SJCRH30 (cell line): ENCODE measurements at regions not wholly inside any gene's neighbourhood (a gene's known extent, or its start where the extent isn't known, plus 50 kb on each side); places are given as distances from the start of the nearest gene placed in this dataset.
A peak's percentile ranks its signal among the peaks of the same experiment; 100 is the strongest.

ENCODE experiments used
- DNase-seq, 2 experiments: peaks; one replicate each; pipeline ENCODE4 v3.0.0-alpha.2; 2015 to 2020
- H3K27ac ChIP-seq: fragments of 250-450 bp; sonication (Bioruptor Pico); 2 replicates; pipeline ENCODE4 v1.5.1; 2020; ENCODE audit warnings: mild to moderate bottlenecking, moderate library complexity
- H3K27me3 ChIP-seq: fragments of 250-450 bp; sonication (Bioruptor Pico); 2 replicates; pipeline ENCODE4 v1.5.1; 2020; ENCODE audit warnings: mild to moderate bottlenecking, moderate library complexity
- H3K36me3 ChIP-seq: fragments of 250-450 bp; sonication (Bioruptor Pico); 2 replicates; pipeline ENCODE4 v1.5.1; 2020; ENCODE audit warnings: mild to moderate bottlenecking, moderate library complexity
- H3K4me1 ChIP-seq: fragments of 250-450 bp; sonication (Bioruptor Pico); 2 replicates; pipeline ENCODE4 v1.5.1; 2020; ENCODE audit warnings: mild to moderate bottlenecking, moderate library complexity
- H3K4me3 ChIP-seq: fragments of 250-450 bp; sonication (Bioruptor Pico); 2 replicates; pipeline ENCODE4 v1.5.1; 2020; ENCODE audit warnings: mild to moderate bottlenecking, moderate library complexity
- H3K9me3 ChIP-seq: fragments of 250-450 bp; sonication (Bioruptor Pico); replicated peaks from 2 replicates; pipeline ENCODE4 v1.5.1; 2020; ENCODE audit warnings: mild to moderate bottlenecking, moderate library complexity

DNA sequence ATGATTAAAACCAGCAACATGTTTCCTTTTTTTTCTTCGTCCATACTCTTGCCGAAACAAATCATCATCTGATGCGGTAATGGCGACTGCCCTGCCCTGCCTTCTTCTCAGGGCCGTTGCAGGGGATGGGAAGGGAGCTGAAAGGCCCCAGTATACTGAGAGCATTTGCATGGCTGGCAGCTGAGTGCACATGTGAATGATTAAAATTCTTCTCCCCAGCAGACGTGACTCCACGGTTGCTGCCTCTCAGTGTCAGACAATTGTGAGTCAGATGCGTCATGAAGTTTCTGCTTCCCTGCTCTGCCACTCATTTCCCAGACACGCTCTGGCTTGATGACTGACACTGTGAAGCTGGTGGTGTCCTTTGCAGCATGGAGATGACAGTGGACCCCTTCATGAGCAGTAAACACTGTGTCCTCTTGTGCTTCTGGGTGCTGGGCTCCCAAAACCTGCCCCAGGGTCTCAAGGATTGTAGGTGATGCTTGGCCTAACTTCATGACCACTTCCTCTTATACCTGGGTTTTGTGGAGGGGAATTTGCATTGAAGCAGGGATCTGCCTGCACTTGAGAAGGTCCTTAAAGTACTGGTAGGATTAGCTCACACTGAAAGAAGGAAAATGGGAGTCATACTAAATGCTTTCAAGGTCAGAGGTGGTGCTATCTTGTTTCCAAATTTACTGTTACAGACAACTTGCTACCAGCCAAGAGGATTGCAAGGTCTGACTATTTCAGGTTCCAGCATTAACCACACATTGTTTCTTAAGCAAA lies 222.5 kb upstream of the COPS8 start:
- no peak for DNase-seq
- Histone ChIP-seq H3K4me1 (no peaks in the 10 kb centered on the region), H3K27me3 (no peaks in the 10 kb centered on the region), H3K36me3 (no peaks in the 10 kb centered on the region), H3K4me3 (no peak overlapping the region), H3K9me3 (peaks cover 10% of the 10 kb centered on the region; the same call in 1 of the 2 replicates), H3K27ac (no peak overlapping the region)

DNA sequence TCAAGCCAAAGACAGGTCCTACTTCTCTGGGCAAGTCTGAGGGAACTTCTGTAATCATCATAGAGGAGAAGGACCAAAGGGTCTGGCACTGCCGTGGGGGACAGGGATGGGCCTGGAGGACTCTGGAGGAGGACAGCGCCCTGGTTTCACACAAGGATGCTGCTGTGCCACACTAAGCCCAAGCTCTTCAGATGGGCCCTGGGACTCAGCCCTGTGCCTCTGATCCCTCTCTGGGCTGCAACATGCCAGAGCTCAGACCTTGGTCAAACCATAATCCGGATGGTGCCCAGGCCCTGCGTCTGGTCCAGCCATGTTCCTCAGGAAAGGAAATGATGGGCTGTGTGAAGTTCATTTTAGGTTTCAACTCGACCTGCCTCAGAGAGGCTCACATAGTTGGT lies 222.0 kb upstream of the COPS8 start:
- Histone ChIP-seq H3K4me1 (no peaks in the 10 kb centered on the region), H3K9me3 (peaks cover 10% of the 10 kb centered on the region; the same call in 1 of the 2 replicates), H3K27ac (no peak overlapping the region), H3K4me3 (no peak overlapping the region), H3K27me3 (no peaks in the 10 kb centered on the region), H3K36me3 (no peaks in the 10 kb centered on the region)
- no peak for DNase-seq

- Histone ChIP-seq H3K4me3 (no peak overlapping the region), H3K27ac (no peak overlapping the region), H3K27me3 (no peaks in the 10 kb centered on the region), H3K9me3 (peaks cover 10% of the 10 kb centered on the region; the same call in 1 of the 2 replicates), H3K4me1 (peaks cover 12% of the 10 kb centered on the region), H3K36me3 (no peaks in the 10 kb centered on the region)
- DNase-seq: no peak
These were observed 220.6 kb upstream of the COPS8 start for GRCh38 chr2:236865052-236865451.

DNA sequence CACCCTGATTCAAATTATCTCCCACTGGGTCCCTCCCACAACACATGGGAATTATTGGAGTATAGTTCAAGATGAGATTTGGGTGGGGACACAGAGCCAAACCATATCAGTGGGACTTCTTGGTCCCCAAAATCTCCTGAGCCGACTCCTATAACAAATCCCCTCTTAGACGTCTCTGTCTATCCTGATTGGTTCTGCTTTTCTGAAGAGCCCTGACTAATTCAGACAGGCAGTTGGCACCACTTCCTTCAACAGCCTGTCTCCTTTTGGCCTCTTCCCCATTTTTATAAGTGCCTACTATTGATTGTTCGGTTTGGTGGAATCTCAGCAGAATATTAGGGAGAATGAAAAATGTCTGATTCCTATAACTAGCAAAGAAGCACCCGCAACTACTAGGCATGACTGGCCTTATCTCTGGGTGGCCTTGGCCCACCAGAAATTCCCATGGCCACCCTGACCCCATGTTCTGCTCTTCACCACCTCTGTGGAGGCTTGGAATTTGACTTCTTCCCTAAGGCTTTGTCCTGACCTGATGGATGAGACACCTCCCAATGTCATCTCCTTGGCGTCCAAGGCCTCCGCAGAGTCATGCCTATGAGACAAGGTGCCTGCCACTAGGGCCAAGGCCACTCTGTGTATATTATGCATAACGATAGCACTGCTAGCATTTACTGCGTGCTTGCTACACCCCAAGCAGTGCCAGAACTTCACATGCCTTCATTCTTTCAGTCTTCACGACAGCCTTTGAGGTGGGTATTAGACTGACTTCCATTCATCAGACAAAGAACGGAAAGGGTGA lies 218.9 kb upstream of the COPS8 start:
- no peak for DNase-seq
- Histone ChIP-seq H3K9me3 (peaks cover 10% of the 10 kb centered on the region; the same call in 1 of the 2 replicates), H3K27me3 (no peaks in the 10 kb centered on the region), H3K4me3 (no peak overlapping the region), H3K27ac (no peak overlapping the region), H3K36me3 (no peaks in the 10 kb centered on the region), H3K4me1 (peaks cover 26% of the 10 kb centered on the region)

DNA sequence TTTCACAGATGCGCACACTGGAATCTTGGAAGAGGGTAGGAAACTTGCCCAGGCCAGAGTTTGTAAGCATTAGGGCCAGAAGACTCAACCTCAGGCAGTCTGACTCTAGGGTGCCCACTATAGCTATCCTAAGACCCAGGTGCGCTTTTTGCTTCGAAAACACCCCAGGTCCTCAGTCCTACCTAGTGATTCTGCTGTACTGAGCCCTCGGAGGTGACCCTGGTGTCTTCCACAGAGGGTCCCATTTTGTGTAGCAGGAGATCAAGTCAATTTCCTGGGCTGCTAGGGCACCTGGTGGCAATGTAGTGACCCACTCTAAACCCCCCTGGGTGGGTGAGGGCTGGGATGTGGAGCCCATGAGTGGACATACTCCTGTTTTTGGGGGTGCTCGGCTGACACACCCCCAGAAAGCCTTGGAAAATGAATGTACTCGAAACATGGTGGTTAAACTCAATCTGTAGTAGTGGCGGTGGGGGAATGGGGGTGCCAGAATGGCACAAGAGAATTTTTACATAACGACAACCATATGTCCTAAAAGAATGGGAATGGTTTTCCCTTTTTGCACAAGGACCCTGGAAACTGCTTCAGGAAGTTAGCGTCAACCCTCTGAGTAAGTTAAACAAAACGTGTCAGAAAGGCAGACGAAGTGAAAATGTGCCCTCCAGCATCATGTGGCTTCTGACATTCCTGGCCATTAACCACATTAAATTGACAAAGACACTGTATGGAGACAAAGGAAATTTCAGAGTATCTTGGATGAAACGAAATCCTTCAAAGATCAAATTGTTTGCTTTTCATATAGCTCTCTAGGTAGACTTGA lies 218.0 kb upstream of the COPS8 start:
- Histone ChIP-seq H3K4me1 (peaks cover 35% of the 10 kb centered on the region), H3K36me3 (no peaks in the 10 kb centered on the region), H3K27ac (no peak overlapping the region), H3K27me3 (no peaks in the 10 kb centered on the region), H3K9me3 (peaks cover 10% of the 10 kb centered on the region; the same call in 1 of the 2 replicates), H3K4me3 (no peak overlapping the region)
- peak in 1 of 2 experiments; percentile 36 for DNase-seq

DNA sequence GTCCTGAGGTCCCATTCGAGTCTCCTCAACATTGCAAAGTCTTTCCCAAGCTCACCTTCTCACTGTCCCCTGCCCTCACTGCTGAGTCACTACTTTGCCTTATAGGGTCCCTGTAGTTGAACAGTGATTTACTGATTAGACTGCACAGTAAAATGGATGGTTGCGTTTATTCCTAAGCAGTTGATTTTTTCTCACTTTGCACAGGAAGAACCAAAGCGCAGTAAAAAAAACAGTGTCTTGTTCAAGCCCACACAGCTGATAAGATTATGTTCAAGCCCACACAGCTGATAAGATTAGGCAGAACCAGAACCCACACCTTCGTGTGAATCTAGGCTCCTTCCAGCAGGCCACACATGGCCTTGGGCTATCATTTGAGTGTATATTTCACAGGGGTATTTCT lies 215.3 kb upstream of the COPS8 start:
- no peak overlapping the region for H3K4me3 ChIP-seq
- H3K9me3 ChIP-seq: peaks cover 6% of the 10 kb centered on the region; the same call in 1 of the 2 replicates
- no peaks in the 10 kb centered on the region for H3K27me3 ChIP-seq
- DNase-seq: no peak
- H3K36me3 ChIP-seq: no peaks in the 10 kb centered on the region
- H3K4me1 ChIP-seq: peaks cover 60% of the 10 kb centered on the region
- peak overlapping the region; percentile 100 for H3K27ac ChIP-seq

GRCh38 chr2:236871500-236872001 lies 214.1 kb upstream of the COPS8 start:
- Histone ChIP-seq H3K4me1 (peaks cover 71% of the 10 kb centered on the region), H3K27me3 (no peaks in the 10 kb centered on the region), H3K9me3 (no peaks in the 10 kb centered on the region), H3K27ac (peak overlapping the region; percentile 100), H3K4me3 (peak overlapping the region; percentile 2; the same call in 1 of the 2 replicates), H3K36me3 (no peaks in the 10 kb centered on the region)
- peak; percentile 98 to 99 for DNase-seq

DNA sequence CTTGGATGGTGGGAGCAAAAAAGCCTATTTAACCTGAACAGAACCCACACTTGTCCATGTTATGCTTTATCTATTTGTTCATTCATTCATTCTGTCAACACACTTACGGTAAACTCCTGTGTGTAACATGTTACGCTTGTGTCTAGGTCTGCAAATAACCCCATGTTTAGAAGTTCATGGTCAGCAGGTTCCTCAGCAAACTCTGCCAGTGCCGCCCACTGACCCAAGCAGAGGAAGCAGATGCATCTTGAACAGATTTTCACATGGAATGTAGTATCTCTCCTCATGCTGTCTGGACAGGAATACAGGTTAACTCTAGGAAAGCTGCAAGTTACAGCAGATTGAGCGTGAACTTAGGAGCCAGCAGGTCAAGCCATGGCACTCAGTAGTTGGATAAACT lies 213.7 kb upstream of the COPS8 start:
- peak in 1 of 2 experiments; percentile 68 for DNase-seq
- Histone ChIP-seq H3K36me3 (no peaks in the 10 kb centered on the region), H3K4me1 (peaks cover 76% of the 10 kb centered on the region), H3K4me3 (peak overlapping the region; percentile 2; the same call in 1 of the 2 replicates), H3K27ac (peak overlapping the region; percentile 100), H3K9me3 (no peaks in the 10 kb centered on the region), H3K27me3 (no peaks in the 10 kb centered on the region)

DNA sequence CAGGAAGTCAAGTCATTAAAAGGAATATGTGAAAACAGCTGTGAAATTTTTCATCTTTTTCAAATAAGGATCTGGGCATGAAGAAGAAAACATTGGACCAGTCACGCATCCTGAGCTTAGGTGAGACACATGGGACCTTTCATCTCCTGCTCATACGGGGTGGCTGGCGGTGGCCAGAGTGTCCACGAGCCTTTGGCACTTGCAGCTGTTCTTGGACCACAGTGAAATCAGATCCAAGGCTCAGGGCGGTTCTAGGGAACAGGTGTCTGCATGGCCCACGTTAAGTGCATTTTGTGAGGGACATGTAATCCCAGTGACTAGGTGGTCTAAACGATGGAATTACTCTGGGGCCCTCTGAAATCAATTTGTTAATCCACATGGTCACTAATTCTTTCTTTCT lies 212.7 kb upstream of the COPS8 start:
- Histone ChIP-seq H3K4me3 (no peak overlapping the region), H3K36me3 (no peaks in the 10 kb centered on the region), H3K9me3 (no peaks in the 10 kb centered on the region), H3K27me3 (no peaks in the 10 kb centered on the region), H3K27ac (peak overlapping the region; percentile 100), H3K4me1 (peaks cover 77% of the 10 kb centered on the region)
- DNase-seq: peak; percentile 98 to 99

GRCh38 chr2:236873636-236874035 lies 212.1 kb upstream of the COPS8 start:
- H3K4me3 ChIP-seq: no peak overlapping the region
- DNase-seq: peak; percentile 38 to 57
- H3K36me3 ChIP-seq: no peaks in the 10 kb centered on the region
- H3K4me1 ChIP-seq: peaks cover 77% of the 10 kb centered on the region
- no peaks in the 10 kb centered on the region for H3K9me3 ChIP-seq
- no peaks in the 10 kb centered on the region for H3K27me3 ChIP-seq
- peak overlapping the region; percentile 100 for H3K27ac ChIP-seq

- DNase-seq: peak; percentile 49 to 66
- peaks cover 77% of the 10 kb centered on the region for H3K4me1 ChIP-seq
These were observed 210.7 kb upstream of the COPS8 start for GRCh38 chr2:236874866-236875481.

DNA sequence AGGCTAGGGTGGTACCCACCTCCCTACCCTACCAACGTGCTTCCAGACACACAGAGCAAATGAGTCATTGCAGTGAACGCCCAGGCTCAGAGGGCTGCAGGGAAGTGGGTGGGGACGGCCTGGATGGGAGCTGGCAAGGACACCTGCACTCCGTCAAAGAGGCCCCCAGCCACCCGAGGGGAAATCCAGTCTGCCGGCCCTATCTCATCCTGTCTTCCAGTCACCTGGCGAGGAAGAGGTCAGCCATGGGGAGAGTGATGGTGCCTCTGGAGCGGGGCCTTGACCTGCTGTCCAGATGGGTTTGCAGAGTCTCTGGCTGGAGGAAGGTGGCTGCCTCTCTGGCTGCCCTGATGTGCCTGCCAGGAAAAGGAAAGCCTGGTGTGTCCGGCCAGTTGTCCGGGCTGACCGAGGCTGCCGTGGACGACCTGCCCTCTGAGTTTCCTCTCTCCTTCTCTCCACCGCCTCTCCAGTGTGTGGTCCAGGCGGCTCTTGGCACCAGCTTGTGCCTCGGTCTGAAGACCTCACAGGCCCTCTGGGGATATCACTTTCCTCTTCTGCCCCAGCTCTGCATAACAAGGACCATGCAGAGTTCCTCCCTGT lies 209.7 kb upstream of the COPS8 start:
- Histone ChIP-seq H3K9me3 (no peaks in the 10 kb centered on the region), H3K4me3 (no peak overlapping the region), H3K4me1 (peaks cover 67% of the 10 kb centered on the region), H3K27ac (peak overlapping the region; percentile 16; the same call in 1 of the 2 replicates), H3K27me3 (no peaks in the 10 kb centered on the region), H3K36me3 (no peaks in the 10 kb centered on the region)
- DNase-seq: peak; percentile 68 to 78

More at GRCh38 chr2:236874866-236875481, 210.7 kb upstream of the COPS8 start:
- Histone ChIP-seq H3K27ac (peak overlapping the region; percentile 100), H3K27me3 (no peaks in the 10 kb centered on the region), H3K4me3 (no peak overlapping the region), H3K9me3 (no peaks in the 10 kb centered on the region), H3K36me3 (no peaks in the 10 kb centered on the region)

- H3K36me3 ChIP-seq: no peaks in the 10 kb centered on the region
- H3K4me3 ChIP-seq: no peak overlapping the region
- H3K4me1 ChIP-seq: peaks cover 63% of the 10 kb centered on the region
- DNase-seq: no peak
- H3K27ac ChIP-seq: peak overlapping the region; percentile 16; the same call in 1 of the 2 replicates
- H3K9me3 ChIP-seq: no peaks in the 10 kb centered on the region
- H3K27me3 ChIP-seq: no peaks in the 10 kb centered on the region
These were observed 209.0 kb upstream of the COPS8 start for GRCh38 chr2:236876642-236877041.
